NT2/D1 (cell line): ENCODE measurements at regions not wholly inside any gene's neighbourhood (a gene's known extent, or its start where the extent isn't known, plus 50 kb on each side); places are given as distances from the start of the nearest gene placed in this dataset.

Source experiments
- DNase-seq: peaks from one replicate; pipeline ENCODE4 v3.0.0-alpha.2; 2011; ENCODE audit warnings: low read depth, low spot score
- H3K27me3 ChIP-seq: 2 replicates; pipeline ENCODE4 v1.6.0; 2011; ENCODE audit warnings: mild to moderate bottlenecking; ENCODE audit not compliant: insufficient read length, insufficient read depth
- H3K36me3 ChIP-seq: 2 replicates; pipeline ENCODE4 v1.6.1; 2011; ENCODE audit warnings: mild to moderate bottlenecking, low read length, mixed read lengths; ENCODE audit not compliant: insufficient read depth, insufficient read length
- H3K4me1 ChIP-seq: 2 replicates; pipeline ENCODE4 v1.5.1; 2011; ENCODE audit not compliant: insufficient read depth, insufficient read length
- H3K4me3 ChIP-seq: 2 replicates; pipeline ENCODE4 v1.5.1; 2011; ENCODE audit warnings: low read depth; ENCODE audit not compliant: insufficient read length
- H3K9ac ChIP-seq: 2 replicates; pipeline ENCODE4 v1.6.0; 2011; ENCODE audit warnings: low read depth; ENCODE audit not compliant: insufficient read length
- H3K9me3 ChIP-seq: 2 replicates; pipeline ENCODE4 v1.5.1; 2011; ENCODE audit warnings: mild to moderate bottlenecking, low read length; ENCODE audit not compliant: insufficient read depth
- SUZ12 ChIP-seq: IDR thresholded peaks from 2 replicates; pipeline ENCODE4 v1.6.1; 2011; ENCODE audit not compliant: insufficient read length, insufficient read depth; ENCODE audit errors: extremely low read depth
- YY1 ChIP-seq: IDR thresholded peaks from 2 replicates; pipeline ENCODE4 v1.6.1; 2011; ENCODE audit not compliant: insufficient read length, insufficient read depth
- ZNF274 ChIP-seq: IDR thresholded peaks from 2 replicates; pipeline ENCODE4 v1.6.1; 2011; ENCODE audit warnings: mild to moderate bottlenecking, low read depth, low read length

DNA sequence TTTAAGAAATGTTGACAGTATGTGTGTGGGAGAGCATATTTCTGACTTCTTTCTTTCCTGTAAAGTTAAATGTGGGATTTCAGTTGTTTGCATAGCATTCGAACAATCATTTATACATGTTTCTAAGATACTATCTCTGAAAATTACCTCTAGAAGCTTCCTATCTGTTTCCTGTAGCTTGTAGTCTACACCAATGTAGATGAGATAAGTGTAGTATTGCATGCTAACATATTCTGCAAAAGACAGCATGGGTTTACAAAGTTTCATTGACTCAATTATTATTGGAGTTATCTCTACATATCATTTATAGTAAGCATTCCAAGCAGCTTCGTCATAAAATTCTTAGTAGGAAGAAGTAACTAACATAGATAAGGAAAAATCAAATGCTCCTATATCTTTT is 98.9 kb upstream of the DPYD start:
- Histone ChIP-seq H3K4me3 (no peak overlapping the region), H3K36me3 (no peaks in the 10 kb centered on the region), H3K9ac (no peak overlapping the region), H3K9me3 (no peaks in the 10 kb centered on the region), H3K27me3 (no peaks in the 10 kb centered on the region), H3K4me1 (no peaks in the 10 kb centered on the region)
- no peak for DNase-seq
- TF ChIP-seq YY1 (no peak), SUZ12 (no peak), ZNF274 (no peak)

GRCh38 chr1:98018074-98018473 is 97.2 kb upstream of the DPYD start:
- Histone ChIP-seq H3K27me3 (no peaks in the 10 kb centered on the region), H3K36me3 (no peaks in the 10 kb centered on the region), H3K9me3 (no peaks in the 10 kb centered on the region), H3K4me1 (no peaks in the 10 kb centered on the region), H3K4me3 (no peak overlapping the region), H3K9ac (no peak overlapping the region)
- TF ChIP-seq SUZ12 (no peak), ZNF274 (no peak), YY1 (no peak)
- no peak for DNase-seq

- DNase-seq = no peak
- Histone ChIP-seq H3K9me3 (no peaks in the 10 kb centered on the region), H3K9ac (no peak overlapping the region), H3K4me3 (no peak overlapping the region), H3K36me3 (no peaks in the 10 kb centered on the region), H3K27me3 (no peaks in the 10 kb centered on the region), H3K4me1 (no peaks in the 10 kb centered on the region)
- TF ChIP-seq SUZ12 (no peak), YY1 (no peak), ZNF274 (no peak)
Measured at GRCh38 chr1:98017184-98017583, 96.3 kb upstream of the DPYD start.

DNA sequence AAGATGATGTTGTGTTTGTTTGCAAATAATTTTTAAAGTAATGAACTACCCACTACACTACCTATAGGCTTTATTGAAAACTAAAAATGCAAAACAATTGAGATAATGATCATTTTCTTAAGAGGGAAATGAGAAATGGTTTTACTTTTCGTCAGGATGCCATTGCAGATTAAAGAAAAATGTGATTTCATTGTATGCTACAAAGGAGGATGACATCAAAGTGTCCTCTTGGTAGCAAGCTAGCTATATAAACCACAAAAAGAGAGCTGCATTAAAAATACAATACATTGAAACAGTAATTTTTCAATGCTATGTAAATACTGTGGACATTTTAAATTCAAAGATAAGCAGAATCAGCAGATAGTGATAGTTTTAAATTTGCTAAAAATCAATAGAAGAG is 87.5 kb upstream of the DPYD start:
- Histone ChIP-seq H3K9ac (no peak overlapping the region), H3K4me1 (no peaks in the 10 kb centered on the region), H3K36me3 (no peaks in the 10 kb centered on the region), H3K9me3 (no peaks in the 10 kb centered on the region), H3K4me3 (no peak overlapping the region), H3K27me3 (no peaks in the 10 kb centered on the region)
- no peak for DNase-seq
- TF ChIP-seq ZNF274 = no peak
- TF ChIP-seq YY1 = no peak
- no peak for TF ChIP-seq SUZ12

DNA sequence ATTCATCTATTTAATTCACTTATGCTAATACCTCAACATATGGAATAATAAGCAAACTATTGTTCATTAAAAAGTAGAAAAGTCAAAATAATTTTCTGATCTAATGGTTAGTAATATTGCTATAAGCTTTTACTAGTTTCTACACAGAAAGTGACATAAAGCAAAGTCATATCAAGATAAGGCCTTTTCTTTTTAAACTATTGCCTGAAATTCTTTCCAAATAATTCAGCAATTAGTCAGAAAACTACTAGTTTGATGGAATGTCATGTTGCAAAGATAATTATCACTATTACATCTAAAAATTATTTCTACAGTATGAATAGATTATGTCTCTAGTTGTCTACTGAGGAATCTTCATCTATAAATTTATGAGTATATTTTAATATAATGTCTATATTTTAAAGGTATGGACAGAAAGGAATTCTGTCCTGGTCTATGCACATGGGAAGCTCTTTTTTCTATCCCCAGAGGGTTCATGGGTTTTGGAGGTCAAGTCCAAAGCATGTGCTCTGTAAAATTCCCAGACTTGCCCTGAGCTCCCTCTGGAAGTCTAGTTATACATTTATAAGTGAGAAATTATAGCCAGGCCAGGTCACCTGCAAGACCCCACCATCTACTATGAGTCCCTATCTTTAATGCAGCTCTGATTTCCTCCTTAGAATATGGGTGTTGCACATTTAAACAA is 84.6 kb upstream of the DPYD start:
- no peak for DNase-seq
- Histone ChIP-seq H3K27me3 (no peaks in the 10 kb centered on the region), H3K4me1 (no peaks in the 10 kb centered on the region), H3K36me3 (no peaks in the 10 kb centered on the region), H3K4me3 (no peak overlapping the region), H3K9me3 (no peaks in the 10 kb centered on the region), H3K9ac (no peak overlapping the region)
- TF ChIP-seq SUZ12 (no peak), ZNF274 (no peak), YY1 (no peak)

GRCh38 chr1:98003442-98003841 is 82.6 kb upstream of the DPYD start:
- no peak overlapping the region for H3K9ac ChIP-seq
- no peak for DNase-seq
- H3K36me3 ChIP-seq = no peaks in the 10 kb centered on the region
- H3K4me1 ChIP-seq = no peaks in the 10 kb centered on the region
- no peak overlapping the region for H3K4me3 ChIP-seq
- TF ChIP-seq SUZ12 = no peak
- TF ChIP-seq YY1 = no peak
- no peak for TF ChIP-seq ZNF274
- H3K9me3 ChIP-seq = no peaks in the 10 kb centered on the region
- no peaks in the 10 kb centered on the region for H3K27me3 ChIP-seq

DNA sequence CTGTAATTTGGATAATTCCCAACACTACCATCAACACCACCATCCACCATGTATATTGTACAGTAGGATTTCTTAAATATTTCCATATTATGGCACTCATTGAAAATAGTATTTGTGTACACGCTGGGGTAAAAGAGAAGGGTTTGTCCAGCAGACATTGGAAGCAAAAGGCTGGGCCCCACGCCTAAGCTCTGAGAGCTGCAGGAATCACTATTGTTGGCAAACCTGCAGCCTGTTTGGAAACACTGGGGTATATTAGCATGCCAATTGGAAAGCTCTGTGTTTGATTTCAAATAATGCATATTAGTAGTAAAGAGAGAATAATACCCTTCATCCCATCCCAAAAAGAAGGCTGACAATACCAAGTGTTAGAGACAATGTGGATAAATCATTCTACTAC is 81.5 kb upstream of the DPYD start:
- no peak for DNase-seq
- Histone ChIP-seq H3K4me3 (no peak overlapping the region), H3K27me3 (no peaks in the 10 kb centered on the region), H3K36me3 (no peaks in the 10 kb centered on the region), H3K9ac (no peak overlapping the region), H3K4me1 (no peaks in the 10 kb centered on the region), H3K9me3 (no peaks in the 10 kb centered on the region)
- no peak for TF ChIP-seq SUZ12
- TF ChIP-seq YY1 = no peak
- no peak for TF ChIP-seq ZNF274
